DOHH2 (cell line): ENCODE measurements at regions not wholly inside any gene's neighbourhood (a gene's known extent, or its start where the extent isn't known, plus 50 kb on each side); places are given as distances from the start of the nearest gene placed in this dataset.

Source experiments
- H3F3A ChIP-seq: fragments of 200-600 bp; sonication (generic), shearing (Covaris generic); 2 replicates; pipeline ENCODE4 v1.6.0; 2016; ENCODE audit warnings: antibody characterized with exemption, mild to moderate bottlenecking; ENCODE audit not compliant: control insufficient read depth, insufficient read depth
- H3K27ac ChIP-seq: fragments of 200-600 bp; sonication (generic); 2 replicates; pipeline ENCODE4 v1.5.1; 2014; ENCODE audit warnings: low read depth, mild to moderate bottlenecking, low read length, moderate library complexity
- H3K27me3 ChIP-seq: fragments of 200-600 bp; sonication (generic); 2 replicates; pipeline ENCODE4 v1.6.1; 2014; ENCODE audit warnings: mild to moderate bottlenecking, low read length, mixed read lengths; ENCODE audit not compliant: control insufficient read depth
- H3K36me3 ChIP-seq: fragments of 200-600 bp; sonication (generic); 2 replicates; pipeline ENCODE4 v1.6.1; 2014; ENCODE audit warnings: mild to moderate bottlenecking, low read length, moderate library complexity, mixed read lengths; ENCODE audit not compliant: control insufficient read depth
- H3K4me1 ChIP-seq: fragments of 200-600 bp; sonication (generic); 2 replicates; pipeline ENCODE4 v1.6.1; 2014; ENCODE audit warnings: mild to moderate bottlenecking, low read length, mixed read lengths; ENCODE audit not compliant: control insufficient read depth
- H3K4me2 ChIP-seq: fragments of 200-600 bp; sonication (generic); 2 replicates; pipeline ENCODE4 v1.6.0; 2014; ENCODE audit warnings: mild to moderate bottlenecking, low read length, moderate library complexity
- H3K4me3 ChIP-seq: fragments of 200-600 bp; sonication (generic); 2 replicates; pipeline ENCODE4 v1.5.1; 2014; ENCODE audit warnings: mild to moderate bottlenecking, low read length, mixed read lengths
- H3K79me2 ChIP-seq: fragments of 200-600 bp; sonication (generic); 2 replicates; pipeline ENCODE4 v1.6.1; 2014; ENCODE audit warnings: mild to moderate bottlenecking, low read length, mixed read lengths; ENCODE audit not compliant: control insufficient read depth
- H3K9me2 ChIP-seq: fragments of 200-600 bp; sonication (generic); replicated peaks from 2 replicates; pipeline ENCODE4 v1.6.1; 2014; ENCODE audit warnings: mild to moderate bottlenecking, low read length, mixed read lengths; ENCODE audit not compliant: control insufficient read depth
- H3K9me3 ChIP-seq: fragments of 200-600 bp; sonication (generic); 2 replicates; pipeline ENCODE4 v1.6.1; 2014; ENCODE audit warnings: antibody characterized with exemption, low read length, mixed read lengths; ENCODE audit not compliant: control insufficient read depth, insufficient read depth
- H4K20me1 ChIP-seq: fragments of 200-600 bp; sonication (generic); 2 replicates; pipeline ENCODE4 v1.6.0; 2014; ENCODE audit warnings: low read depth, mild to moderate bottlenecking, antibody characterized with exemption, low read length, moderate library complexity; ENCODE audit not compliant: control insufficient read depth, insufficient read depth
- EZH2phosphoT487 ChIP-seq: fragments of 200-600 bp; sonication (generic); IDR thresholded peaks from 2 replicates; pipeline ENCODE4 v1.6.1; 2017; ENCODE audit warnings: borderline replicate concordance, mild to moderate bottlenecking, antibody characterized with exemption, low read length, moderate library complexity, mixed read lengths
- TF ChIP-seq, protein P1 (sequence below): fragments of 200-600 bp; sonication (generic); IDR thresholded peaks from one replicate; pipeline ENCODE4 v1.5.1; 2014; ENCODE audit warnings: antibody characterized with exemption, mild to moderate bottlenecking, low read depth, low read length; ENCODE audit not compliant: poor library complexity, severe bottlenecking

DNA sequence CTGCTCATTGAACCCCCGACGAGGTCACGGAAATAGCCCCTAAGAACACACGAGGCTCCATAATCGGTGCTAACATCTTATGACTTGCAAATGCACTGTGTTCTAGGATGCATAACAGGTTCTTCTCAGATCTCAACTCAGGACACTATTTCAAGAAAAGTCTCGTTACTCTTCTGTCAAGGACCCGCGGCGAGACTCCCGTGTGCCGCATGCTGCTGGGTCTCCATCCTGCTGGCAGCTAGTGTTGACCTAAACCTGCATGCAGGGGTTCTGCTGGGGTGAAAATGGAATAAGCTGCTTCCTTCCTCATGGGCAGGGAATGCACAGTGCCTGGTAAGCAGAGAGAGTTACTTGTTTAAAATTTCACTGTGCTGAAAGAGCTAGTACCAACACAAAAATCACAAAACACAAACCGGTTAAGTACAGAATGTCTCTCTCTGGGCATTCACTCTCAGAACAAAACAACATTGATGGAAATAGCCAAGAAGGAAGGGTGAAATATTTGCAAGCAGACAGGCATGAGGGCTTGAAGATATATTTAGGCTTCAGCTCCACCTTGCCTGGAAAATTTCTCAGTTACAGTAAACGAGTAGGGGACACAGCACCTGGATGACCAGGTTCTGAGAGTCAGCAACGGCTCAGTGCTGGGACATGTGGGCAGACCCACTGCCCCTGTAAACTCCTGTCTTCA lies 416.5 kb downstream of the GADD45G start:
- Histone ChIP-seq H3K9me3 (no peaks in the 10 kb centered on the region), H3K4me1 (peaks cover 14% of the 10 kb centered on the region), H3K9me2 (no peaks in the 10 kb centered on the region), H4K20me1 (no peaks in the 10 kb centered on the region), H3F3A (no peaks in the 10 kb centered on the region), H3K4me3 (no peak overlapping the region), H3K27me3 (peaks cover 6% of the 10 kb centered on the region; the same call in 1 of the 2 replicates), H3K27ac (no peak overlapping the region), H3K4me2 (no peak overlapping the region), H3K79me2 (no peaks in the 10 kb centered on the region), H3K36me3 (no peaks in the 10 kb centered on the region)
- no peak for TF ChIP-seq EZH2phosphoT487
- TF ChIP-seq, protein P1, sequence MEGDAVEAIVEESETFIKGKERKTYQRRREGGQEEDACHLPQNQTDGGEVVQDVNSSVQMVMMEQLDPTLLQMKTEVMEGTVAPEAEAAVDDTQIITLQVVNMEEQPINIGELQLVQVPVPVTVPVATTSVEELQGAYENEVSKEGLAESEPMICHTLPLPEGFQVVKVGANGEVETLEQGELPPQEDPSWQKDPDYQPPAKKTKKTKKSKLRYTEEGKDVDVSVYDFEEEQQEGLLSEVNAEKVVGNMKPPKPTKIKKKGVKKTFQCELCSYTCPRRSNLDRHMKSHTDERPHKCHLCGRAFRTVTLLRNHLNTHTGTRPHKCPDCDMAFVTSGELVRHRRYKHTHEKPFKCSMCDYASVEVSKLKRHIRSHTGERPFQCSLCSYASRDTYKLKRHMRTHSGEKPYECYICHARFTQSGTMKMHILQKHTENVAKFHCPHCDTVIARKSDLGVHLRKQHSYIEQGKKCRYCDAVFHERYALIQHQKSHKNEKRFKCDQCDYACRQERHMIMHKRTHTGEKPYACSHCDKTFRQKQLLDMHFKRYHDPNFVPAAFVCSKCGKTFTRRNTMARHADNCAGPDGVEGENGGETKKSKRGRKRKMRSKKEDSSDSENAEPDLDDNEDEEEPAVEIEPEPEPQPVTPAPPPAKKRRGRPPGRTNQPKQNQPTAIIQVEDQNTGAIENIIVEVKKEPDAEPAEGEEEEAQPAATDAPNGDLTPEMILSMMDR, result no peak

DNA sequence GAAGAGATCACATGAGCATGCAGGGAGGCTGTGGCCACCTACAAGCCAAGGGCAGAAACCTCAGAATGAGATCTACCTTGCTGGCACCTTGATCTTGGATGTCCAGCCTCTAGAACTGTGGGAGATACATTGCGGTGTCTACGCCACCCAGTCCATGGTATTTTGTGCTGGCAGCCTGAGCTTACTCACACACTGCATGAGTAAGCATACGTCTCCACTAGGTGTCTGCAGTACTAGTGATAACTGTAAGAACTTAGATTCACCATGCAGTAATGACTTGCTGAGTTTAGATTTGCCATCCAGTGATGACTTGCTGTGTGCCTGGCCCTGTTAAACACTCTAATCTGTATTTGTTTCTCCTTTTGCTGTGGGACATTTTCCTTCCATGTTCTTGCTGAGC lies 417.7 kb downstream of the GADD45G start:
- Histone ChIP-seq H3K36me3 (no peaks in the 10 kb centered on the region), H3K4me2 (no peak overlapping the region), H3K79me2 (no peaks in the 10 kb centered on the region), H3K4me3 (no peak overlapping the region), H3K27me3 (peaks cover 8% of the 10 kb centered on the region; the same call in 1 of the 2 replicates), H4K20me1 (no peaks in the 10 kb centered on the region), H3K9me2 (no peaks in the 10 kb centered on the region), H3K9me3 (no peaks in the 10 kb centered on the region), H3K27ac (no peak overlapping the region), H3K4me1 (peaks cover 14% of the 10 kb centered on the region), H3F3A (no peaks in the 10 kb centered on the region)
- no peak for TF ChIP-seq EZH2phosphoT487
- TF ChIP-seq, protein P1, result no peak

DNA sequence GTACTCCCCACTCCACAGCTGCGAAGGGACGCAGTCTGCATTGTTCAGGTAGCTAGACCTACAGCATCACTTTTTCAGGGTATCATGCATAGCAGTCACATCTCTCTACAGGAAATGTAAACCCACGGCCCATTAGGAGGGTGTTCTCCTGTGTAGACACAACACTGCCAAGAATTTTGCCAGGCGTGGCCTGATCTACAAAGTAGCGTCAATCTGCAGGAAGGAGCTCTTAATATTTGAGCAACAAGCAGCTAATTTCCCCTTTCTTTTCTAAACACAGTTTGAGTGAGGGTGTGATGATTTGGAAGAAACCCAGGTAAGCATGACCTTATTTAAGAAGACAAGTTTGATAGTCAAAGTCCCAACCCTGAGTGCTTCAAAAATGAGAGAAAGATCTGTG lies 419.0 kb downstream of the GADD45G start:
- Histone ChIP-seq H3F3A (no peaks in the 10 kb centered on the region), H3K27me3 (peaks cover 11% of the 10 kb centered on the region; the same call in 1 of the 2 replicates), H3K9me2 (no peaks in the 10 kb centered on the region), H3K36me3 (no peaks in the 10 kb centered on the region), H3K27ac (no peak overlapping the region), H4K20me1 (no peaks in the 10 kb centered on the region), H3K4me2 (no peak overlapping the region), H3K79me2 (no peaks in the 10 kb centered on the region), H3K4me3 (no peak overlapping the region), H3K9me3 (no peaks in the 10 kb centered on the region), H3K4me1 (peaks cover 14% of the 10 kb centered on the region)
- TF ChIP-seq, protein P1, result no peak
- TF ChIP-seq EZH2phosphoT487, result no peak
